Neuronal stem cell (in vitro differentiated cells): ENCODE measurements at regions not wholly inside any gene's neighbourhood (a gene's known extent, or its start where the extent isn't known, plus 50 kb on each side); places are given as distances from the start of the nearest gene placed in this dataset.
"Not testable (repeated sequence)": the region's sequence is repeated elsewhere in the genome, so short reads cannot be mapped to it uniquely, and the experiment has no call there.

ENCODE experiments used
- DNase-seq: peaks from one replicate; pipeline ENCODE4 v3.0.0-alpha.2; 2013; ENCODE audit warnings: low spot score
- H2AFZ ChIP-seq: one replicate; pipeline ENCODE4 v1.6.1; 2013; ENCODE audit warnings: mild to moderate bottlenecking, low read length, inconsistent platforms
- H2AK5ac ChIP-seq: 2 replicates; pipeline ENCODE4 v1.6.1; 2013; ENCODE audit warnings: low read depth, mild to moderate bottlenecking, inconsistent platforms, low read length, moderate library complexity, mixed read lengths
- H2BK120ac ChIP-seq: 2 replicates; pipeline ENCODE4 v1.6.1; 2013; ENCODE audit warnings: low read depth, mild to moderate bottlenecking, inconsistent platforms, low read length, moderate library complexity, mixed read lengths
- H2BK12ac ChIP-seq: one replicate; pipeline ENCODE4 v1.6.1; 2013; ENCODE audit warnings: low read length, inconsistent platforms
- H2BK15ac ChIP-seq: 2 replicates; pipeline ENCODE4 v1.6.1; 2013; ENCODE audit warnings: mild to moderate bottlenecking, low read length, inconsistent platforms, mixed read lengths
- H2BK5ac ChIP-seq: one replicate; pipeline ENCODE4 v1.6.1; 2013; ENCODE audit warnings: inconsistent platforms, mild to moderate bottlenecking, low read length, moderate library complexity
- H3K14ac ChIP-seq: one replicate; pipeline ENCODE4 v1.6.1; 2013; ENCODE audit warnings: low read length, inconsistent platforms
- H3K18ac ChIP-seq: 2 replicates; pipeline ENCODE4 v1.6.1; 2013; ENCODE audit warnings: low read length, inconsistent platforms
- H3K23ac ChIP-seq: 2 replicates; pipeline ENCODE4 v1.6.1; 2013; ENCODE audit warnings: low read depth, mild to moderate bottlenecking, mixed read lengths, low read length, inconsistent platforms; ENCODE audit not compliant: poor library complexity
- H3K27ac ChIP-seq: replicated peaks from 3 replicates; pipeline ENCODE4 v1.5.1; 2013; ENCODE audit warnings: low read length, inconsistent platforms
- H3K27me3 ChIP-seq, 3 experiments: 2 replicates each; pipeline ENCODE4 v1.6.1; 2013; ENCODE audit warnings: low read length in 3 of 3, mild to moderate bottlenecking in 2 of 3, inconsistent platforms in 1 of 3, low read depth in 1 of 3, mixed read lengths in 1 of 3, moderate library complexity in 1 of 3; ENCODE audit not compliant: control insufficient read depth in 3 of 3, insufficient read depth in 3 of 3
- H3K36me3 ChIP-seq, 2 donors: replicated peaks in 1 of 2; 2 replicates each; pipeline ENCODE4 v1.6.1; 2013; ENCODE audit warnings: low read length in 2 of 2; ENCODE audit not compliant: control insufficient read depth in 2 of 2, insufficient read depth in 2 of 2
- H3K4ac ChIP-seq: 2 replicates; pipeline ENCODE4 v1.6.1; 2013; ENCODE audit warnings: inconsistent platforms, mild to moderate bottlenecking, low read length, moderate library complexity
- H3K4me1 ChIP-seq, 2 donors: 1 replicate in 1 of 2; 2 replicates in 1 of 2; pipeline ENCODE4 v1.6.1; 2013; ENCODE audit warnings: low read length in 2 of 2, low read depth in 1 of 2; ENCODE audit not compliant: control insufficient read depth in 2 of 2, insufficient read depth in 1 of 2
- H3K4me2 ChIP-seq: one replicate; pipeline ENCODE4 v1.6.1; 2013; ENCODE audit warnings: mild to moderate bottlenecking, low read length, inconsistent platforms; ENCODE audit not compliant: insufficient read depth, poor library complexity, severe bottlenecking
- H3K4me3 ChIP-seq, 2 donors: 2 replicates each; pipeline ENCODE4 v1.5.1; 2013; ENCODE audit warnings: low read length in 2 of 2, mild to moderate bottlenecking in 2 of 2, inconsistent platforms in 1 of 2, moderate library complexity in 1 of 2
- H3K79me1 ChIP-seq: one replicate; pipeline ENCODE4 v1.6.1; 2013; ENCODE audit warnings: low read depth, mild to moderate bottlenecking, inconsistent platforms, low read length, moderate library complexity
- H3K9ac ChIP-seq: one replicate; pipeline ENCODE4 v1.6.1; 2013; ENCODE audit warnings: mild to moderate bottlenecking, low read depth, low read length, inconsistent platforms; ENCODE audit not compliant: poor library complexity
- H3K9me3 ChIP-seq, 2 donors: replicated peaks in 1 of 2; 2 replicates each; pipeline versions ENCODE3 to v1.6.1; 2013; ENCODE audit warnings: low read length in 2 of 2, mild to moderate bottlenecking in 2 of 2, inconsistent platforms in 1 of 2, low read depth in 1 of 2, mixed read lengths in 1 of 2, moderate library complexity in 1 of 2; ENCODE audit not compliant: control insufficient read depth in 2 of 2, insufficient read depth in 1 of 2
- H4K8ac ChIP-seq: one replicate; pipeline ENCODE4 v1.6.1; 2013; ENCODE audit warnings: low read depth, mild to moderate bottlenecking, inconsistent platforms, low read length, moderate library complexity
- H4K91ac ChIP-seq: one replicate; pipeline ENCODE4 v1.6.1; 2013; ENCODE audit warnings: low read length, low read depth, mild to moderate bottlenecking, inconsistent platforms; ENCODE audit not compliant: poor library complexity
- WGBS, 2 donors: extraction: QIAGEN DNeasy Blood & Tissue Kit; methylation state at CpG; one replicate each; pipeline ENCODE4 v1.1.7; 2013; ENCODE audit warnings: missing lambda C conversion rate in 2 of 2, mixed read lengths in 1 of 2; ENCODE audit not compliant: insufficient read length in 2 of 2, insufficient replicate concordance in 1 of 2; ENCODE audit errors: extremely low coverage in 2 of 2; 5-methylcytosine and 5-hydroxymethylcytosine counted together

- H4K91ac ChIP-seq, H3K4me3 ChIP-seq, H3K14ac ChIP-seq, H2BK12ac ChIP-seq, H3K27me3 ChIP-seq, H3K79me1 ChIP-seq, H3K23ac ChIP-seq, H3K4me1 ChIP-seq, H3K36me3 ChIP-seq, DNase-seq, H2AFZ ChIP-seq, H3K4ac ChIP-seq, H3K9ac ChIP-seq, H2BK15ac ChIP-seq, H2AK5ac ChIP-seq, H4K8ac ChIP-seq, H3K18ac ChIP-seq, H3K27ac ChIP-seq, H2BK5ac ChIP-seq, H3K9me3 ChIP-seq, H3K4me2 ChIP-seq, H2BK120ac ChIP-seq: not testable (repeated sequence)
- no CpG with 5 or more reads among the region's 11 CpGs for WGBS, 2 donors
These were observed 184.8 kb upstream of the FAM240B start for GRCh38 chr9:38904719-38905118.

- H2BK12ac ChIP-seq, H2BK120ac ChIP-seq, H3K27ac ChIP-seq, H3K9me3 ChIP-seq, H3K36me3 ChIP-seq, DNase-seq, H3K79me1 ChIP-seq, H3K4me1 ChIP-seq, H2AFZ ChIP-seq, H3K14ac ChIP-seq, H2BK15ac ChIP-seq, H4K8ac ChIP-seq, H3K27me3 ChIP-seq, H3K4ac ChIP-seq, H3K18ac ChIP-seq, H3K4me2 ChIP-seq, H2AK5ac ChIP-seq, H4K91ac ChIP-seq, H3K9ac ChIP-seq, H2BK5ac ChIP-seq, H3K23ac ChIP-seq, H3K4me3 ChIP-seq: not testable (repeated sequence)
- no CpG with 5 or more reads among the region's 10 CpGs for WGBS, 2 donors
These were observed 181.7 kb upstream of the FAM240B start for GRCh38 chr9:38901534-38902177.

GRCh38 chr9:38896404-38896803 lies 176.5 kb upstream of the FAM240B start:
- not testable (repeated sequence) for H3K4me3 ChIP-seq, H2BK120ac ChIP-seq, H2BK12ac ChIP-seq, H3K27ac ChIP-seq, H2BK15ac ChIP-seq, H3K36me3 ChIP-seq, H2AFZ ChIP-seq, H2AK5ac ChIP-seq, H3K18ac ChIP-seq, H3K4ac ChIP-seq, H4K91ac ChIP-seq, H3K14ac ChIP-seq, H4K8ac ChIP-seq, H3K4me2 ChIP-seq, H3K4me1 ChIP-seq, H3K27me3 ChIP-seq, H3K9me3 ChIP-seq, H3K9ac ChIP-seq, H3K23ac ChIP-seq, DNase-seq, H2BK5ac ChIP-seq, H3K79me1 ChIP-seq
- no CpG with 5 or more reads among the region's 11 CpGs for WGBS, 2 donors

- not testable (repeated sequence) for H3K36me3 ChIP-seq, H3K9ac ChIP-seq, H2AK5ac ChIP-seq, H4K91ac ChIP-seq, H3K4ac ChIP-seq, H3K27me3 ChIP-seq, DNase-seq, H3K79me1 ChIP-seq, H3K23ac ChIP-seq, H3K18ac ChIP-seq, H2BK12ac ChIP-seq, H4K8ac ChIP-seq, H3K4me2 ChIP-seq, H2BK15ac ChIP-seq, H3K4me1 ChIP-seq, H3K27ac ChIP-seq, H3K4me3 ChIP-seq, H2BK120ac ChIP-seq, H3K14ac ChIP-seq, H3K9me3 ChIP-seq, H2AFZ ChIP-seq, H2BK5ac ChIP-seq
- no CpG with 5 or more reads among the region's 1 CpG for WGBS, 2 donors
These were observed 175.3 kb upstream of the FAM240B start for GRCh38 chr9:38895227-38895626.
